ENCODE measurements at regions not wholly inside any gene's neighbourhood (a gene's known extent, or its start where the extent isn't known, plus 50 kb on each side); places are given as distances from the start of the nearest gene placed in this dataset.

DNA sequence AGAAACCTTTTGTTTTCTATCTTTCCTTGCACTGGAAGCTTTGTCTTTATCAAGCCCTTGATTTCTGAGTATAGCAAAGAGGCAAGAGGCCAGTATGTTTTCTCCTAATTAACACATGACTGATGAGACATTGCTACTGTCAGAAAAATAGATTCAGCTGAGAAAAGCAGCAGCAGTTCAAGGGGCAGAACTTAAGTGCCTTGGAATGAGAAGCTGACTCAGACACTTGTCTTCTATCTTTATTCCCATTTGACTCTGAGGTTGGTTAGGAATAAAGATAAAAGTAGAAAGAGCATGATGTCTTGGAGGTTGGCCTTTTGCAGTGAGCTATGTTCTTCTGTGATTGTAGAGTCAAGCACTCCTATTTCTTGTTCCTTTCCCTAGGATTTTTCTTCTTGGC lies 79.1 kb upstream of the MAN1A1 start:
- TF ChIP-seq CTCF (CRISPR knock-in tag; IDR thresholded peaks at IDR 0.05) (no peak), ELF4 (CRISPR knock-in tag; IDR thresholded peaks at IDR 0.05; ENCODE audit: borderline replicate concordance) (no peak), TCF7L2 (IDR thresholded peaks at IDR 0.05; ENCODE audit: low read depth, low read length) (no peak), E2F1 (CRISPR knock-in tag; IDR thresholded peaks at IDR 0.05) (no peak), MEIS1 (CRISPR knock-in tag; IDR thresholded peaks at IDR 0.05; ENCODE audit: borderline replicate concordance) (no peak), POLR2A (IDR thresholded peaks at IDR 0.05; ENCODE audit: insufficient read depth in 1 of 2, low read depth in 2 of 2, low read length in 2 of 2) (no peak), SIN3A (IDR thresholded peaks at IDR 0.05; ENCODE audit: borderline replicate concordance, low read depth, low read length) (no peak), PRPF4 (IDR thresholded peaks at IDR 0.05; ENCODE audit: low read depth, low read length, poor library complexity, severe bottlenecking) (no peak), KDM1A (CRISPR knock-in tag; IDR thresholded peaks at IDR 0.05) (no peak), TFDP1 (CRISPR knock-in tag; IDR thresholded peaks at IDR 0.05; ENCODE audit: borderline replicate concordance) (no peak), IKZF4 (CRISPR knock-in tag; IDR thresholded peaks at IDR 0.05; ENCODE audit: borderline replicate concordance, low read depth, not compliant biosample characterization) (no peak)
